Liver (tissue), 8 donors: ENCODE measurements at regions not wholly inside any gene's neighbourhood (a gene's known extent, or its start where the extent isn't known, plus 50 kb on each side); places are given as distances from the start of the nearest gene placed in this dataset.

Experiments used
- DNase-seq: peaks from one replicate; pipeline ENCODE4 v3.0.0-alpha.2; 2017; ENCODE audit warnings: low spot score
- H3K27ac ChIP-seq, 2 donors: one replicate each; pipeline ENCODE4 v1.7.0; 2013; ENCODE audit warnings: inconsistent platforms in 2 of 2, low read length in 2 of 2, control low read depth in 1 of 2, low read depth in 1 of 2, mild to moderate bottlenecking in 1 of 2
- H3K27me3 ChIP-seq, 4 donors: one replicate each; pipeline versions ENCODE4 v1.6.1 to v1.7.0; 2013; ENCODE audit warnings: low read length in 3 of 4, inconsistent platforms in 1 of 4, mild to moderate bottlenecking in 1 of 4, moderate library complexity in 1 of 4; ENCODE audit not compliant: control insufficient read depth in 4 of 4, insufficient read depth in 4 of 4
- H3K36me3 ChIP-seq, 4 donors: one replicate each; pipeline versions ENCODE4 v1.6.1 to v1.7.0; 2013; ENCODE audit warnings: low read length in 3 of 4, mild to moderate bottlenecking in 3 of 4, low read depth in 1 of 4, moderate library complexity in 1 of 4; ENCODE audit not compliant: control insufficient read depth in 4 of 4, insufficient read depth in 3 of 4
- H3K4me1 ChIP-seq, 4 donors: one replicate each; pipeline versions ENCODE4 v1.6.1 to v1.7.0; 2013; ENCODE audit warnings: low read length in 3 of 4, mild to moderate bottlenecking in 3 of 4, moderate library complexity in 1 of 4; ENCODE audit not compliant: control insufficient read depth in 4 of 4, insufficient read depth in 4 of 4
- H3K4me3 ChIP-seq, 3 donors: one replicate each; pipeline versions ENCODE4 v1.6.1 to v1.7.0; 2013; ENCODE audit warnings: low read length in 3 of 3, control low read depth in 1 of 3, low read depth in 1 of 3, mild to moderate bottlenecking in 1 of 3
- H3K9ac ChIP-seq, 2 donors: one replicate each; pipeline ENCODE4 v1.7.0; 2013; ENCODE audit warnings: low read length in 2 of 2, mild to moderate bottlenecking in 2 of 2, moderate library complexity in 2 of 2, control low read depth in 1 of 2, low read depth in 1 of 2
- H3K9me3 ChIP-seq, 4 donors: one replicate each; pipeline versions ENCODE4 v1.6.1 to v1.7.0; 2013; ENCODE audit warnings: low read length in 3 of 4; ENCODE audit not compliant: control insufficient read depth in 4 of 4
- EGR1 ChIP-seq, 2 donors: IDR thresholded peaks; 2 replicates each; pipeline ENCODE4 v1.6.1; 2016 to 2018; ENCODE audit warnings: antibody characterized with exemption in 2 of 2, low read depth in 2 of 2
- FOXA1 ChIP-seq: IDR thresholded peaks from 2 replicates; pipeline ENCODE4 v1.6.1; 2016; ENCODE audit warnings: antibody characterized with exemption
- FOXA2 ChIP-seq: IDR thresholded peaks from 2 replicates; pipeline ENCODE4 v1.6.1; 2016; ENCODE audit warnings: antibody characterized with exemption
- GABPA ChIP-seq, 2 donors: IDR thresholded peaks in 1 of 2; conservative IDR thresholded peaks in 1 of 2; 2 replicates each; pipeline ENCODE4 v1.6.1; 2016; ENCODE audit warnings: antibody characterized with exemption in 2 of 2, mild to moderate bottlenecking in 1 of 2, moderate library complexity in 1 of 2
- HNF4A ChIP-seq, 2 donors: conservative IDR thresholded peaks; 2 replicates each; pipeline ENCODE4 v1.6.1; 2016; ENCODE audit warnings: antibody characterized with exemption in 2 of 2, mild to moderate bottlenecking in 2 of 2
- HNF4G ChIP-seq: IDR thresholded peaks from 2 replicates; pipeline ENCODE4 v1.6.1; 2016; ENCODE audit warnings: antibody characterized with exemption
- JUND ChIP-seq, 2 donors: IDR thresholded peaks; 2 replicates each; pipeline ENCODE4 v1.6.1; 2016; ENCODE audit warnings: antibody characterized with exemption in 2 of 2
- MAX ChIP-seq: IDR thresholded peaks from 2 replicates; pipeline ENCODE4 v1.6.1; 2016; ENCODE audit warnings: antibody characterized with exemption
- NR2F2 ChIP-seq: IDR thresholded peaks from 2 replicates; pipeline ENCODE4 v1.6.1; 2016; ENCODE audit warnings: antibody characterized with exemption
- RAD21 ChIP-seq, 2 donors: IDR thresholded peaks; 2 replicates each; pipeline ENCODE4 v1.6.1; 2016; ENCODE audit warnings: antibody characterized with exemption in 2 of 2, mild to moderate bottlenecking in 2 of 2
- REST ChIP-seq: IDR thresholded peaks from 2 replicates; pipeline ENCODE4 v1.6.1; 2016; ENCODE audit warnings: antibody characterized with exemption, mild to moderate bottlenecking
- RXRA ChIP-seq, 2 donors: IDR thresholded peaks; 2 replicates each; pipeline ENCODE4 v1.6.1; 2017 to 2018; ENCODE audit warnings: antibody characterized with exemption in 2 of 2, mild to moderate bottlenecking in 1 of 2
- SP1 ChIP-seq: IDR thresholded peaks from 2 replicates; pipeline ENCODE4 v1.6.1; 2018; ENCODE audit warnings: antibody characterized with exemption, mild to moderate bottlenecking
- TAF1 ChIP-seq: conservative IDR thresholded peaks from 2 replicates; pipeline ENCODE4 v1.6.1; 2016; ENCODE audit warnings: antibody characterized with exemption, mild to moderate bottlenecking
- YY1 ChIP-seq: IDR thresholded peaks from 2 replicates; pipeline ENCODE4 v1.6.1; 2016; ENCODE audit warnings: antibody characterized with exemption, mild to moderate bottlenecking
- ZBTB33 ChIP-seq: IDR thresholded peaks from 2 replicates; pipeline ENCODE4 v1.6.1; 2016; ENCODE audit warnings: antibody characterized with exemption
- WGBS: extraction: QIAGEN DNeasy Blood & Tissue Kit; methylation state at CpG from one replicate; pipeline ENCODE4 v1.1.7; 2013; 5-methylcytosine and 5-hydroxymethylcytosine counted together
- TF ChIP-seq, protein P1 (sequence below): fragments of 150-350 bp; IDR thresholded peaks from 2 replicates; pipeline ENCODE4 v1.5.1; 2017; ENCODE audit warnings: improper control_type of control experiment, low read depth, low read length; ENCODE audit not compliant: missing input control
- TF ChIP-seq, protein P2 (sequence below): IDR thresholded peaks from 2 replicates; pipeline ENCODE4 v1.6.1; 2016; ENCODE audit warnings: antibody characterized with exemption
- donor health status: healthy.
- donor health status: healthy.
- donor health status: healthy.
- donor health status: healthy.
- donor health status: healthy.

GRCh38 chr1:168903237-168903830 lies 174.3 kb upstream of the DPT start:
- no peaks in the 10 kb centered on the region for H3K36me3 ChIP-seq
- no peaks in the 10 kb centered on the region for H3K9me3 ChIP-seq
- no peak for DNase-seq
- H3K9ac ChIP-seq = no peak overlapping the region
- H3K27ac ChIP-seq = no peak overlapping the region
- TF ChIP-seq, protein P1, sequence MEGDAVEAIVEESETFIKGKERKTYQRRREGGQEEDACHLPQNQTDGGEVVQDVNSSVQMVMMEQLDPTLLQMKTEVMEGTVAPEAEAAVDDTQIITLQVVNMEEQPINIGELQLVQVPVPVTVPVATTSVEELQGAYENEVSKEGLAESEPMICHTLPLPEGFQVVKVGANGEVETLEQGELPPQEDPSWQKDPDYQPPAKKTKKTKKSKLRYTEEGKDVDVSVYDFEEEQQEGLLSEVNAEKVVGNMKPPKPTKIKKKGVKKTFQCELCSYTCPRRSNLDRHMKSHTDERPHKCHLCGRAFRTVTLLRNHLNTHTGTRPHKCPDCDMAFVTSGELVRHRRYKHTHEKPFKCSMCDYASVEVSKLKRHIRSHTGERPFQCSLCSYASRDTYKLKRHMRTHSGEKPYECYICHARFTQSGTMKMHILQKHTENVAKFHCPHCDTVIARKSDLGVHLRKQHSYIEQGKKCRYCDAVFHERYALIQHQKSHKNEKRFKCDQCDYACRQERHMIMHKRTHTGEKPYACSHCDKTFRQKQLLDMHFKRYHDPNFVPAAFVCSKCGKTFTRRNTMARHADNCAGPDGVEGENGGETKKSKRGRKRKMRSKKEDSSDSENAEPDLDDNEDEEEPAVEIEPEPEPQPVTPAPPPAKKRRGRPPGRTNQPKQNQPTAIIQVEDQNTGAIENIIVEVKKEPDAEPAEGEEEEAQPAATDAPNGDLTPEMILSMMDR = no peak
- TF ChIP-seq HNF4A (conservative IDR thresholded peaks at IDR 0.05) = no peak
- TF ChIP-seq RAD21 (IDR thresholded peaks at IDR 0.05) = no peak
- no peak for TF ChIP-seq TAF1
- no peak for TF ChIP-seq FOXA1
- no peak for TF ChIP-seq SP1
- TF ChIP-seq REST = no peak
- no peak for TF ChIP-seq EGR1 (IDR thresholded peaks at IDR 0.05; ENCODE audit: low read depth in 2 of 2)
- no peaks in the 10 kb centered on the region for H3K27me3 ChIP-seq
- WGBS = 92% methylated on average over 2 of the region's 2 CpGs
- no peaks in the 10 kb centered on the region for H3K4me1 ChIP-seq
- no peak overlapping the region for H3K4me3 ChIP-seq

DNA sequence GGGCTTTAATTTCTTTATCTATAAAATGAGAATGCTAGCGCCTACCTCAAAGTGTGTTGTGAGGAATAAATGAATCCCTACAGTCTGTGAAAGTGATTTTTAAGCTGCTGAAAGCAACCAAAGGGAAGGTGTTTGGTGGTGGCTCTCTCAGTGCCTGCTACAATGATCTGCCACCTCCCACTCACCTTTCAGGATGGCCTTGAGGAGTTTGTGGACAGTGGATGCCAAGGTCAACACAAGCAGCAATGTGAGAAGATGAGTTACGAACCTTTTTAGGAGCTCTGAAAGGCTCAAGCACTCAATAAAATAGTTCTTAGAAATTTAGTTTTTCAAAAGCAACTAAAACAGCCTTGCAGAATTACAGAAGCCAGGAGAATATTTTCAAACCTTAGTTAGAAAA lies 176.6 kb upstream of the DPT start:
- TF ChIP-seq FOXA1 (no peak), NR2F2 (no peak), SP1 (no peak), FOXA2 (no peak), REST (no peak), MAX (no peak), ZBTB33 (no peak), HNF4A (conservative IDR thresholded peaks at IDR 0.05) (no peak), EGR1 (IDR thresholded peaks at IDR 0.05; ENCODE audit: low read depth in 2 of 2) (no peak), RAD21 (IDR thresholded peaks at IDR 0.05) (no peak), YY1 (no peak), RXRA (IDR thresholded peaks at IDR 0.05) (no peak), JUND (IDR thresholded peaks at IDR 0.05) (no peak), GABPA (IDR thresholded peaks at IDR 0.05 in 1 of 2, conservative IDR thresholded peaks at IDR 0.05 in 1 of 2) (no peak), HNF4G (no peak), TAF1 (no peak)
- TF ChIP-seq, protein P2, sequence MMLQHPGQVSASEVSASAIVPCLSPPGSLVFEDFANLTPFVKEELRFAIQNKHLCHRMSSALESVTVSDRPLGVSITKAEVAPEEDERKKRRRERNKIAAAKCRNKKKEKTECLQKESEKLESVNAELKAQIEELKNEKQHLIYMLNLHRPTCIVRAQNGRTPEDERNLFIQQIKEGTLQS = no peak
- TF ChIP-seq, protein P1 = no peak
- DNase-seq = no peak
- H3K36me3 ChIP-seq = no peaks in the 10 kb centered on the region
- H3K27ac ChIP-seq = no peak overlapping the region
- no peaks in the 10 kb centered on the region for H3K4me1 ChIP-seq
- H3K4me3 ChIP-seq = no peak overlapping the region
- H3K27me3 ChIP-seq = no peaks in the 10 kb centered on the region
- no peaks in the 10 kb centered on the region for H3K9me3 ChIP-seq
- no peak overlapping the region for H3K9ac ChIP-seq
- WGBS = 98% methylated on average over 2 of the region's 2 CpGs
